ENCODE measurements at regions not wholly inside any gene's neighbourhood (a gene's known extent, or its start where the extent isn't known, plus 50 kb on each side); places are given as distances from the start of the nearest gene placed in this dataset.

GRCh38 chr5:96316487-96316886 lies 116.6 kb downstream of the PCSK1 start:
- Histone ChIP-seq H3K4me1 (ENCODE audit: control insufficient read depth, insufficient read depth, low read length) (no peaks in the 10 kb centered on the region), H3K36me3 (ENCODE audit: control insufficient read depth in 2 of 2, insufficient read depth in 1 of 2, low read length in 2 of 2) (no peaks in the 10 kb centered on the region), H3K9me3 (ENCODE audit: control insufficient read depth, insufficient read depth, low read depth, low read length) (no peaks in the 10 kb centered on the region), H3K27ac (ENCODE audit: extremely low read depth, low read depth, low read length) (no peak overlapping the region), H3K4me3 (ENCODE audit: low read depth, low read length) (no peak overlapping the region)
- CTCF ChIA-PET = interaction anchor here (0.6 to 1.1 kb wide), 3 partner anchors 284 to 469 kb away, joined by 3 to 4 read pairs (median 3); no protein-coding TSS in a partner anchor
- POLR2A ChIA-PET = no interaction called here
- TF ChIP-seq ZNF184 (tag by site-specific recombination; IDR thresholded peaks at IDR 0.05) (no peak), REST (tag by site-specific recombination; IDR thresholded peaks at IDR 0.05) (no peak), ZNF513 (tag by site-specific recombination; IDR thresholded peaks at IDR 0.05) (no peak), ZNF366 (tag by site-specific recombination; conservative IDR thresholded peaks at IDR 0.05) (no peak), BCL6B (tag by site-specific recombination; IDR thresholded peaks at IDR 0.05) (no peak), ZBTB26 (tag by site-specific recombination; optimal IDR thresholded peaks at IDR 0.05) (no peak), MEIS1 (CRISPR knock-in tag; IDR thresholded peaks at IDR 0.05; ENCODE audit: borderline replicate concordance) (no peak), ZNF777 (tag by site-specific recombination; IDR thresholded peaks at IDR 0.05; ENCODE audit: borderline replicate concordance) (no peak), ZFP3 (tag by site-specific recombination; IDR thresholded peaks at IDR 0.05; ENCODE audit: low read depth) (no peak), ZNF138 (tag by site-specific recombination; IDR thresholded peaks at IDR 0.05; ENCODE audit: borderline replicate concordance) (no peak), ZNF292 (tag by site-specific recombination; IDR thresholded peaks at IDR 0.05; ENCODE audit: borderline replicate concordance, low read depth) (no peak), ZNF404 (tag by site-specific recombination; IDR thresholded peaks at IDR 0.05) (no peak), ZNF561 (tag by site-specific recombination; IDR thresholded peaks at IDR 0.05; ENCODE audit: borderline replicate concordance) (no peak), ZNF140 (tag by site-specific recombination; IDR thresholded peaks at IDR 0.05) (no peak)

GRCh38 chr5:96316017-96316416 lies 117.0 kb downstream of the PCSK1 start:
- no peaks in the 10 kb centered on the region for H3K4me1 ChIP-seq (ENCODE audit: control insufficient read depth, insufficient read depth, low read length)
- no peaks in the 10 kb centered on the region for H3K36me3 ChIP-seq (ENCODE audit: control insufficient read depth in 2 of 2, insufficient read depth in 1 of 2, low read length in 2 of 2)
- H3K4me3 ChIP-seq (ENCODE audit: low read depth, low read length) = no peak overlapping the region
- H3K27ac ChIP-seq (ENCODE audit: extremely low read depth, low read depth, low read length) = no peak overlapping the region
- no peaks in the 10 kb centered on the region for H3K9me3 ChIP-seq (ENCODE audit: control insufficient read depth, insufficient read depth, low read depth, low read length)
- POLR2A ChIA-PET = no interaction called here
- CTCF ChIA-PET = interaction anchor here (0.6 kb wide), 3 partner anchors 357 to 469 kb away, joined by 3 to 4 read pairs (median 3); no protein-coding TSS in a partner anchor
- TF ChIP-seq ZNF433 (tag by site-specific recombination; IDR thresholded peaks at IDR 0.05; ENCODE audit: low read depth) (no peak), REPIN1 (tag by site-specific recombination; IDR thresholded peaks at IDR 0.05; ENCODE audit: low read depth) (no peak), ZFP69B (tag by site-specific recombination; IDR thresholded peaks at IDR 0.05) (no peak), ZNF624 (tag by site-specific recombination; IDR thresholded peaks at IDR 0.05) (no peak), WT1 (tag by site-specific recombination; IDR thresholded peaks at IDR 0.05) (no peak), ZNF18 (tag by site-specific recombination; IDR thresholded peaks at IDR 0.05) (no peak), KLF7 (tag by site-specific recombination; IDR thresholded peaks at IDR 0.05; ENCODE audit: borderline replicate concordance) (no peak), ZBTB26 (tag by site-specific recombination; optimal IDR thresholded peaks at IDR 0.05) (no peak), ZNF48 (tag by site-specific recombination; IDR thresholded peaks at IDR 0.05) (no peak), ZSCAN30 (tag by site-specific recombination; IDR thresholded peaks at IDR 0.05) (no peak), ZBTB17 (tag by site-specific recombination; IDR thresholded peaks at IDR 0.05) (no peak)
